ENCODE measurements at regions not wholly inside any gene's neighbourhood (a gene's known extent, or its start where the extent isn't known, plus 50 kb on each side); places are given as distances from the start of the nearest gene placed in this dataset.
A peak's percentile ranks its signal among the peaks of the same experiment; 100 is the strongest.

DNA sequence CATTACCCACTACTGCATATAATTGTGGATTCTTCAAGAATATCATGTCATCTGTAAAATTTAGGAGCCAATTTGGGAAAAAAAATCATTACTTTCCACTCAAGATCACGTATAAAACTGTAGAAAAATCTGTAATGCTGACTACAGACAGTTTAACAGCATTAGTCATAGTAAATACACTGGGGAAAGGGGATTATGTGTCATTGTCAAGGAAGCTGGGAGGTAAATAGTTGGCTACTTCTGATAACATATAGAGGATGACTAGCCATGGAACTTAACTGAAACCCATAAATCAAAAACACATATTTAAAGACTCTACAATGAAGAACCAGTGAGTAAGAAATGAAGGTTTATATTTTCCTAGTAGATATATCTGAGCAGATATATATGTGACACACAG, 1666.4 kb upstream of the IGFBP7 start:
- Histone ChIP-seq H3K9me3 (ENCODE audit: control insufficient read depth in 2 of 2, low read length in 2 of 2) (peaks cover 0 to 4% of the 10 kb centered on the region in 2 donors), H3K4me3 (ENCODE audit: low read length in 2 of 2) (no peak overlapping the region), H3K27ac (ENCODE audit: low read depth in 2 of 2, low read length in 2 of 2) (no peak overlapping the region)

DNA sequence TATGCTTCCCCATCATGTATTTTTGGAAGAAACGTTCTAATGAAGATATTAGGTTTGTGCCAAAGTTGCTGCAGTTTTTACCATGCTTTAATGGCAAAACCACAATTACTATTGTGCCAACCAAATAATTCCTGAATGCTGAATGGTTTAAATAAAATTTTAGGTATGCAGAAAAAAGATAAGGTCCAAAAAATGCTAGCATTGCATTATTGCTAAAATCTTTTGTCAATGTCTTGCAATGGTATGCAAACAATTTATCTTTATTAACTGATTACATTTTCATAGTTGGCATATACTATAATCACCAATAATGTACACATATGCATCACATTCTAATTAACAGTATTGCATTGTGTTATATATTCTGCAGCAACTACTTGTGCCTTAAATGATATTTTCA, 1657.4 kb upstream of the IGFBP7 start:
- no peak overlapping the region for H3K27ac ChIP-seq (ENCODE audit: low read depth in 2 of 2, low read length in 2 of 2)
- no peaks in the 10 kb centered on the region for H3K9me3 ChIP-seq (ENCODE audit: control insufficient read depth in 2 of 2, low read length in 2 of 2)
- H3K4me3 ChIP-seq (ENCODE audit: low read length in 2 of 2) = no peak overlapping the region
- H3K9ac ChIP-seq (ENCODE audit: low read depth in 1 of 2, low read length in 2 of 2) = no peak overlapping the region
- H3K4me1 ChIP-seq (ENCODE audit: control insufficient read depth in 2 of 2, insufficient read depth in 2 of 2, low read length in 2 of 2) = no peaks in the 10 kb centered on the region
- no peaks in the 10 kb centered on the region for H3K27me3 ChIP-seq (ENCODE audit: control insufficient read depth in 2 of 2, insufficient read depth in 2 of 2, low read length in 2 of 2)
- no peaks in the 10 kb centered on the region for H3K36me3 ChIP-seq (ENCODE audit: control insufficient read depth in 2 of 2, insufficient read depth in 2 of 2, low read length in 2 of 2)

More for the DNA sequence above, 1666.4 kb upstream of the IGFBP7 start:
- no peaks in the 10 kb centered on the region for H3K36me3 ChIP-seq (ENCODE audit: control insufficient read depth in 2 of 2, insufficient read depth in 2 of 2, low read length in 2 of 2)
- no peaks in the 10 kb centered on the region for H3K27me3 ChIP-seq (ENCODE audit: control insufficient read depth in 2 of 2, insufficient read depth in 2 of 2, low read length in 2 of 2)
- H3K9ac ChIP-seq (ENCODE audit: low read depth in 1 of 2, low read length in 2 of 2) = no peak overlapping the region
- no peaks in the 10 kb centered on the region for H3K4me1 ChIP-seq (ENCODE audit: control insufficient read depth in 2 of 2, insufficient read depth in 2 of 2, low read length in 2 of 2)

DNA sequence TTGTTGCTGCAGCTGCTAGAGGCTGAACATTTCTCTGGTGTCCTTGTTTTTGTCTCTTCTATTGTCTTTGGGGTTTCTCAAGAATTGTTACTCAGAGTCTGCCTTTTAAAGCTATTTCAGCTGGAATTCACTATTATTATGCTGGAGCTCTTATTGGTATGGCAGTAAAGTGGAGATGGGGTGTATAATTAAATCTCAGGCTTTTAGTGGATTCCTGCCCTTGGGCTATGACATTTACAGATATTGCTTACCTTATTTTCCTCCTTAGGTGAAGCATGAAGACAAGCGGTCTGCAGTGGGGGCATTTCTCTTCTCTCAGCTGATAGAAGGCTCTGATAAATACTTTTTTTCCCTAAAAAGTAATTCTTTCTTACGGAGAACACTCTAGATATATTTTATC, 1656.6 kb upstream of the IGFBP7 start:
- no peaks in the 10 kb centered on the region for H3K4me1 ChIP-seq (ENCODE audit: control insufficient read depth in 2 of 2, insufficient read depth in 2 of 2, low read length in 2 of 2)
- no peaks in the 10 kb centered on the region for H3K9me3 ChIP-seq (ENCODE audit: control insufficient read depth in 2 of 2, low read length in 2 of 2)
- H3K9ac ChIP-seq (ENCODE audit: low read depth in 1 of 2, low read length in 2 of 2) = no peak overlapping the region
- H3K36me3 ChIP-seq (ENCODE audit: control insufficient read depth in 2 of 2, insufficient read depth in 2 of 2, low read length in 2 of 2) = no peaks in the 10 kb centered on the region
- H3K27me3 ChIP-seq (ENCODE audit: control insufficient read depth in 2 of 2, insufficient read depth in 2 of 2, low read length in 2 of 2) = no peaks in the 10 kb centered on the region
- no peak overlapping the region for H3K4me3 ChIP-seq (ENCODE audit: low read length in 2 of 2)
- H3K27ac ChIP-seq (ENCODE audit: low read depth in 2 of 2, low read length in 2 of 2) = no peak overlapping the region

DNA sequence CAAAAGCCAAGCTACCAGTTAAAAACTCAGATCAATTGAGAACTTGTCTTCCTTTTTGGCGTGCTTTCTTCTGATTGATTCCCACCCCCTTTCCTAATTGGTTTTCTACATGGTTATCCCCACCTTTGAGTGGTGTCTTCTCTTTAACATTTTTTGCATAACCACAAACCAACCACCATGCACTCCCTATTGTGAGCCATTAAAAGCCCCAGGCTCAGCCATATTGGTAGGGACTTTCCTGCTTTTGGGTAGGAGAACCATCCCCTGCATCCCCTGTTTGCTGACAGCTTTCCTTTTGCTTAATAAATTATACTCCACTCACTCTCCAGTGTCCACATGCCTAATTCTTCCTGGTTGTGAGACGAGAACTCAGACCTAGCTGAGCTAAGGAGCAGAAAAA, 1651.4 kb upstream of the IGFBP7 start:
- H3K27ac ChIP-seq (ENCODE audit: low read depth in 2 of 2, low read length in 2 of 2) = no peak overlapping the region
- no peaks in the 10 kb centered on the region for H3K27me3 ChIP-seq (ENCODE audit: control insufficient read depth in 2 of 2, insufficient read depth in 2 of 2, low read length in 2 of 2)
- H3K9ac ChIP-seq (ENCODE audit: low read depth in 1 of 2, low read length in 2 of 2) = no peak overlapping the region
- no peaks in the 10 kb centered on the region for H3K4me1 ChIP-seq (ENCODE audit: control insufficient read depth in 2 of 2, insufficient read depth in 2 of 2, low read length in 2 of 2)
- H3K4me3 ChIP-seq (ENCODE audit: low read length in 2 of 2) = no peak overlapping the region
- no peaks in the 10 kb centered on the region for H3K36me3 ChIP-seq (ENCODE audit: control insufficient read depth in 2 of 2, insufficient read depth in 2 of 2, low read length in 2 of 2)
- no peaks in the 10 kb centered on the region for H3K9me3 ChIP-seq (ENCODE audit: control insufficient read depth in 2 of 2, low read length in 2 of 2)

DNA sequence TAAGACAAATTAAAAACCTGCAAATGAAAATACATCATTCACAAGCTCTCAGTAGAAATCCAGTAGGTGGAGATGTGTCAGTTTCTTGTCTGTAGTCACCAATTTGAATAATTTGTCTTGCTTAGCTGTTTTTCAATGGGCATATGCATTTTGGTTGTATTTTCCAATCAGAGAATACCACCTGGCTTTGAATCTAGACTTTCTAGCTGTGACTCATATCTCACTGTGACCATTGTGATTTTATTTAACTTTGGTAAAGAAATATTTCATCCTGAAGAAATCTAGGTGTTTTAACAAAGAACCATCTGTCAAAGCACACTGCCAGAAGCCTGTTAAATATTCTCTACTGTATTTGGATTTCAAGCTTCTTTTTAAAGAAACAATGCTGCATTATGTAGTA, 1650.6 kb upstream of the IGFBP7 start:
- no peaks in the 10 kb centered on the region for H3K4me1 ChIP-seq (ENCODE audit: control insufficient read depth in 2 of 2, insufficient read depth in 2 of 2, low read length in 2 of 2)
- H3K36me3 ChIP-seq (ENCODE audit: control insufficient read depth in 2 of 2, insufficient read depth in 2 of 2, low read length in 2 of 2) = no peaks in the 10 kb centered on the region
- H3K27me3 ChIP-seq (ENCODE audit: control insufficient read depth in 2 of 2, insufficient read depth in 2 of 2, low read length in 2 of 2) = no peaks in the 10 kb centered on the region
- H3K4me3 ChIP-seq (ENCODE audit: low read length in 2 of 2) = no peak overlapping the region
- H3K9me3 ChIP-seq (ENCODE audit: control insufficient read depth in 2 of 2, low read length in 2 of 2) = no peaks in the 10 kb centered on the region
- no peak overlapping the region for H3K27ac ChIP-seq (ENCODE audit: low read depth in 2 of 2, low read length in 2 of 2)
- H3K9ac ChIP-seq (ENCODE audit: low read depth in 1 of 2, low read length in 2 of 2) = no peak overlapping the region

DNA sequence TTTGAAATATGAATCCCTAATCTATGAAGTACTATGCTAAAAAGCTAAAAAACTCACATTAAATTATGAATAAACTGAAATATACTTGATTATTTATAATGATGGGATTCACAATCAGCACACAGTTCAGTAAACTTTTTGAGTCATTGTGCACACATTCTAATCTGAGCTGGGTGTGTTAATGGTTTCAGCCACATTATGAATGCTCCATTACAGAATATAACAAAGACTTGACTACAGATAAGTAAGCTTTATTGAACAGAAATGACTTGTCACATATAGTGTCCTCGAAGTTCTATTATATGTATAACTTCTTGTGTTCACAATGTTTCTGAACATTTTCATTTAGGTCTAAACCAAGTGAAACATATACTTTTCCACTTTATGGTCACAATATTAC, 1649.9 kb upstream of the IGFBP7 start:
- Histone ChIP-seq H3K36me3 (ENCODE audit: control insufficient read depth in 2 of 2, insufficient read depth in 2 of 2, low read length in 2 of 2) (no peaks in the 10 kb centered on the region), H3K4me1 (ENCODE audit: control insufficient read depth in 2 of 2, insufficient read depth in 2 of 2, low read length in 2 of 2) (no peaks in the 10 kb centered on the region), H3K9ac (ENCODE audit: low read depth in 1 of 2, low read length in 2 of 2) (no peak overlapping the region), H3K9me3 (ENCODE audit: control insufficient read depth in 2 of 2, low read length in 2 of 2) (no peaks in the 10 kb centered on the region), H3K27ac (ENCODE audit: low read depth in 2 of 2, low read length in 2 of 2) (no peak overlapping the region), H3K4me3 (ENCODE audit: low read length in 2 of 2) (no peak overlapping the region), H3K27me3 (ENCODE audit: control insufficient read depth in 2 of 2, insufficient read depth in 2 of 2, low read length in 2 of 2) (no peaks in the 10 kb centered on the region)

DNA sequence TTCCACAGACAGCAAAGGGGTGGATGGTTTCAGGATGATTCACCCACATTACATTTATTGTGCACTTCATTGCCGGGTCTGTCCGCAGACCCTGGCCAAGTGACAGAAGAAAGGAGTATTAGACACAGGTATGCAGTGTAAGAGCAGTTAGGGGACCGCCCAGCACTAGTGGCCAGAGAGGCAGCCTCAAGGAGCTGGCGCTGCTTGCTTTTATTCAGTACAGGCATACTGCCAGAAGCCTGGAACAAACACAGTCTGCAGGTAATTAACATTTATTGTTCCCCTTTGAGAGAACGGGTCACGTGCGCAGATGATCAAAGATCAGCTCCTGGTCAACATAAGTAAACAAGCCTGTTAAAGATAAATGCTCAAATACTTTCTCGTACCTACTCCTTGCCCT, 1639.0 kb upstream of the IGFBP7 start:
- Histone ChIP-seq H3K36me3 (ENCODE audit: control insufficient read depth in 2 of 2, insufficient read depth in 2 of 2, low read length in 2 of 2) (no peaks in the 10 kb centered on the region), H3K4me1 (ENCODE audit: control insufficient read depth in 2 of 2, insufficient read depth in 2 of 2, low read length in 2 of 2) (no peaks in the 10 kb centered on the region), H3K9me3 (ENCODE audit: control insufficient read depth in 2 of 2, low read length in 2 of 2) (no peaks in the 10 kb centered on the region), H3K4me3 (ENCODE audit: low read length in 2 of 2) (peak overlapping the region in 1 of 2 donors; percentile 38), H3K27me3 (ENCODE audit: control insufficient read depth in 2 of 2, insufficient read depth in 2 of 2, low read length in 2 of 2) (no peaks in the 10 kb centered on the region), H3K9ac (ENCODE audit: low read depth in 1 of 2, low read length in 2 of 2) (no peak overlapping the region), H3K27ac (ENCODE audit: low read depth in 2 of 2, low read length in 2 of 2) (no peak overlapping the region)

DNA sequence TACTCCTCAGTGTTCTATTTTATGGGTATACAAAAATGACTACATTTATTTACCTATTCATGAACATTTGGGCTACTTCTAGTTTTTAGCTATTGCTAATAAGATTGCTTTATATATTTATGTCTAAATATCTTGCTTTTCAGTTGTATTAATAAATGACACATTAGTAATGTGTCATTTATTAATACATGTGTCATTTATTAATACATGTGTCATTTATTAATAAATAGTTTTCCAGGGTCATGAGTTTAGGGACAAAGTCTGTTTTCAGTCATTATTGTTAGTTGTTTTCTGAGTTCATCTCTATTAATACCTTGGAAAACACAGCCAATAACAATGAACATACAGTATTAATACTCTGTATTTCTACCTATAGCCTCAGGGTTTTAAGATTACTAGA, 1630.7 kb upstream of the IGFBP7 start:
- Histone ChIP-seq H3K27ac (ENCODE audit: low read depth in 2 of 2, low read length in 2 of 2) (no peak overlapping the region), H3K9me3 (ENCODE audit: control insufficient read depth in 2 of 2, low read length in 2 of 2) (no peaks in the 10 kb centered on the region), H3K27me3 (ENCODE audit: control insufficient read depth in 2 of 2, insufficient read depth in 2 of 2, low read length in 2 of 2) (no peaks in the 10 kb centered on the region), H3K4me1 (ENCODE audit: control insufficient read depth in 2 of 2, insufficient read depth in 2 of 2, low read length in 2 of 2) (no peaks in the 10 kb centered on the region), H3K4me3 (ENCODE audit: low read length in 2 of 2) (no peak overlapping the region), H3K36me3 (ENCODE audit: control insufficient read depth in 2 of 2, insufficient read depth in 2 of 2, low read length in 2 of 2) (no peaks in the 10 kb centered on the region), H3K9ac (ENCODE audit: low read depth in 1 of 2, low read length in 2 of 2) (no peak overlapping the region)

DNA sequence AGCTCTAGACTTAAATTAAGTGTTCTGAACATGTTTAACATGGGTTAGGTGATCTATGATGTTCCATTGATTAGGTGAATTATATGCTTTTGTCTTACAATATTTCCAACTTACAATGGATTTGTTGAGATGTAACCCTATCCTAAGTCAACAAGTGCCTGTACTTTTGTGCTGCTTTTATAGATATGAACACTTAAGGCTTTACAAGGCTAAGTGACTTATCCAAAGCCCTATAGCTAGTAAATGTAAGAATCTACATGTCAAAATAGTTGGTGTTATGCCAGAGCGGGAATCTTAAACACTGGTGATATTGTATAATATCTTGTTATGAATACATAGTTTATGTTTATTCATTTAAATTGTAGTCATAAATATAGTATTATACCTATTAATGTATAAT, 1629.1 kb upstream of the IGFBP7 start:
- no peaks in the 10 kb centered on the region for H3K27me3 ChIP-seq (ENCODE audit: control insufficient read depth in 2 of 2, insufficient read depth in 2 of 2, low read length in 2 of 2)
- H3K27ac ChIP-seq (ENCODE audit: low read depth in 2 of 2, low read length in 2 of 2) = no peak overlapping the region
- H3K4me1 ChIP-seq (ENCODE audit: control insufficient read depth in 2 of 2, insufficient read depth in 2 of 2, low read length in 2 of 2) = no peaks in the 10 kb centered on the region
- H3K4me3 ChIP-seq (ENCODE audit: low read length in 2 of 2) = no peak overlapping the region
- no peaks in the 10 kb centered on the region for H3K36me3 ChIP-seq (ENCODE audit: control insufficient read depth in 2 of 2, insufficient read depth in 2 of 2, low read length in 2 of 2)
- no peaks in the 10 kb centered on the region for H3K9me3 ChIP-seq (ENCODE audit: control insufficient read depth in 2 of 2, low read length in 2 of 2)
- H3K9ac ChIP-seq (ENCODE audit: low read depth in 1 of 2, low read length in 2 of 2) = no peak overlapping the region

DNA sequence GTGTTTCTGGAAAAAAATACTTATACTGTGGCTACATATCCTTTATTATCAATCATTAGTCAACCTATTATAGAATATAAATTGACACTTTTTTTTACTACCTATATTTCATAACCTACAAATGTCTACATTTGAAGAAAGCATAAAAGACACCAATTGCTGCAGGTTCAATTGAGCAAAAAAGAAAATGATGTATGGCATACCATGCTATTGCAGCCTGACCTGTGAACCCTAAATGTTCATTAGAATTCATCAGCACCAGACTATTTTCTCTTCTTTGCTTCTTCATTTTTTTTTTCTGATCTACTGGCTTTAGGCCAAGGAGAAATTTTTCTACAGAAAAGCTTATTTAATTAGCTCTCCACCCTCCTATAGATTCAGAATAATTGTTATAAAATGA, 1628.2 kb upstream of the IGFBP7 start:
- Histone ChIP-seq H3K27me3 (ENCODE audit: control insufficient read depth in 2 of 2, insufficient read depth in 2 of 2, low read length in 2 of 2) (no peaks in the 10 kb centered on the region), H3K36me3 (ENCODE audit: control insufficient read depth in 2 of 2, insufficient read depth in 2 of 2, low read length in 2 of 2) (no peaks in the 10 kb centered on the region), H3K27ac (ENCODE audit: low read depth in 2 of 2, low read length in 2 of 2) (no peak overlapping the region), H3K9ac (ENCODE audit: low read depth in 1 of 2, low read length in 2 of 2) (no peak overlapping the region), H3K4me1 (ENCODE audit: control insufficient read depth in 2 of 2, insufficient read depth in 2 of 2, low read length in 2 of 2) (no peaks in the 10 kb centered on the region), H3K4me3 (ENCODE audit: low read length in 2 of 2) (no peak overlapping the region), H3K9me3 (ENCODE audit: control insufficient read depth in 2 of 2, low read length in 2 of 2) (no peaks in the 10 kb centered on the region)

DNA sequence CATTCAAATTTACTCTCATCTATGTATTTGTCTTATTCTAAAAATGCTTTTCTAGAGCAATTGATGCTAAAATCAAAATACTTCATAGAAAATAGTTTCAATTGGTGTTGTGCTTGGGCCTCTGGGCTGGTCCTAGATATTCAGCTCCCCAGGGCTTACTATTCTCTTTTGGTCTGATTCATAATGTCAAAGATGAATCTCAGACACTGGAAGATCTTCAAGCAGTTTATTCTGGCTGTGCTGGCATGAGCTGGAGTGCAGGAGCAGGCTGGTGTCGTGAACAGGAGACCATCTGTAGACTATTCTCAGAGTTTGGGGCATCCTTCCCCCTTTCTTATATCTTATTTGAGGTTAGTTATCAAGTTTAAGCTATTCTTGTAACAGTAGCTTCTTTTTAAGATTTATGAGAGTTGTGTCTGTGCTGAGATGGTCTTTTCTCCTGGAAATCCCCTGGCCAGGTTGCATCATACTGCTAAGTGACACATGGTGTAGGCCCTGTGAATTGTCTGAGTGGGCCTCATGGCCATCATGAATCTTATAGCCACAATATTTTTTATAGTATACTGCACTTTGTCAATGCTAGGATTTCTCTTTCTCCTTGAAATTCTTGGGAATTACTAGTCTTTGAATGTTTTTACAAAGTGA, 1624.0 kb upstream of the IGFBP7 start:
- no peaks in the 10 kb centered on the region for H3K36me3 ChIP-seq (ENCODE audit: control insufficient read depth in 2 of 2, insufficient read depth in 2 of 2, low read length in 2 of 2)
- H3K27me3 ChIP-seq (ENCODE audit: control insufficient read depth in 2 of 2, insufficient read depth in 2 of 2, low read length in 2 of 2) = no peaks in the 10 kb centered on the region
- H3K27ac ChIP-seq (ENCODE audit: low read depth in 2 of 2, low read length in 2 of 2) = no peak overlapping the region
- no peaks in the 10 kb centered on the region for H3K4me1 ChIP-seq (ENCODE audit: control insufficient read depth in 2 of 2, insufficient read depth in 2 of 2, low read length in 2 of 2)
- no peak overlapping the region for H3K4me3 ChIP-seq (ENCODE audit: low read length in 2 of 2)
- H3K9me3 ChIP-seq (ENCODE audit: control insufficient read depth in 2 of 2, low read length in 2 of 2) = no peaks in the 10 kb centered on the region
- no peak overlapping the region for H3K9ac ChIP-seq (ENCODE audit: low read depth in 1 of 2, low read length in 2 of 2)

All from mucosa of rectum (tissue), 2 donors.